GM12892 (cell line): ENCODE measurements at regions not wholly inside any gene's neighbourhood (a gene's known extent, or its start where the extent isn't known, plus 50 kb on each side); places are given as distances from the start of the nearest gene placed in this dataset.

Experiments
- DNase-seq: peaks from one replicate; pipeline ENCODE4 v3.0.0; 2011; ENCODE audit not compliant: insufficient read length
- FAIRE-seq: peaks from 2 replicates; lab custom pipeline; 2011; peaks lifted over from hg19 to GRCh38; lab: Jason Lieb, UNC
- POLR2A ChIP-seq: IDR thresholded peaks from 2 replicates; pipeline ENCODE4 v1.6.1; 2011; ENCODE audit warnings: low read depth, low read length, control low read depth
- POLR2AphosphoS5 ChIP-seq: IDR thresholded peaks from 2 replicates; pipeline ENCODE4 v1.6.1; 2011; ENCODE audit warnings: low read depth, low read length, control low read depth
- TAF1 ChIP-seq: IDR thresholded peaks from 2 replicates; pipeline ENCODE4 v1.6.1; 2011; ENCODE audit warnings: low read depth, mild to moderate bottlenecking, control low read depth, low read length, borderline replicate concordance

DNA sequence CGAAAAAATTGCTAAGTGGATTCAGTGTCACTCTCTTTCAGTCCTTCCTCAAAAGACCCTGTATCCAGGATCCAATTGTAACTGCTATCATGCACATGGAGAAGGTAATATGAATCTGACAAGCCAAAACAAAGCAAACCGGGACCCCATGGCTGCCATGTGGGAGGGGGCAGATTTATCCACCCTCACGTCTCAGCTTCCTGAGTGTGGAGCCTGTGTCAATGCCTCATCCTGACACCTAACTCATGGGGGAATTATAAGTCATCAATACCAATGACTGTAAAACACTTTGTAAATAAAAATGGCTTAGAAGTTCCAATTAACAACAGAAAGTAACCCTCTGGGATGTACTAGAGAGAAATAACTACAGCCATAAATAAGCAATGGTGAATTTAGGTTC, 174.1 kb upstream of the MCHR2 start:
- FAIRE-seq (no peak), DNase-seq (no peak)
- TF ChIP-seq POLR2A (no peak), POLR2AphosphoS5 (no peak), TAF1 (no peak)

DNA sequence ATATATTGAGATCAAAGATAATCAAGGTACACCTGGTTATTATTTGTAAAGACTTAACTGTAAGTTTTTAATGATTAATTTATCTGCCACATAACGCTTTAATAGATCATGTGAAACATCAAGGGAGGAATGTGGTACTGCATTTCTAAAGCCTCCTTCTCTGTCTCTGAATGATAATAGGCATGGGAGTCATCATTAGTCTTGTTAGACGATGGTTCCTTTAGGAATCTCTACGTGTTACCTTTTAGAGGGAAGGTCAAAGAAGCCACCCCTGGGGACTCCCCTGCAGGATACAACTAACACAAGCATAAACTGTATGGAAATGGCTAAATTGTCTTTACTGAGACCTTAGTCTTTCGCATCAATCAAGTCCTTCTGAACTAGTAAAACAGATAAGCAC, 173.6 kb upstream of the MCHR2 start:
- DNase-seq, result no peak
- TF ChIP-seq TAF1 (no peak), POLR2A (no peak), POLR2AphosphoS5 (no peak)
- no peak for FAIRE-seq

DNA sequence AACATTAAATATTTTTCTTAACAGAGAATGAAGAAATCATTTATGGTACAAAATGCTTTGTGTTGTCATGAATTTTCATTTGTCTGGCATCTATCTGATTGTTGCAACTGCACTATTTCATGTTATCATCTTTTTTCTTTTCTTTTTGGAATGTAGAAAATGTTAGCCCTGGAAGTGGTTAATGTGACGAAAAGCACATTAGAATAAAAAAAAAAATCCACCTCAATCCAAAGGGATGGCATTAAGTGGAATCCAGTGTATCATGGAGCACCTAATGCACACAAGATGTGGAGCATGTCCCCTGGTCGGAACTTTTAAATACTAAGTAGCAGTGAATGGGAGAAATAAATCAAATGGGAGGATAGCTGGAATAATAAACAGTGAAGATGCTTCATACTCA, 172.9 kb upstream of the MCHR2 start:
- TF ChIP-seq POLR2AphosphoS5 (no peak), TAF1 (no peak), POLR2A (no peak)
- no peak for FAIRE-seq

DNA sequence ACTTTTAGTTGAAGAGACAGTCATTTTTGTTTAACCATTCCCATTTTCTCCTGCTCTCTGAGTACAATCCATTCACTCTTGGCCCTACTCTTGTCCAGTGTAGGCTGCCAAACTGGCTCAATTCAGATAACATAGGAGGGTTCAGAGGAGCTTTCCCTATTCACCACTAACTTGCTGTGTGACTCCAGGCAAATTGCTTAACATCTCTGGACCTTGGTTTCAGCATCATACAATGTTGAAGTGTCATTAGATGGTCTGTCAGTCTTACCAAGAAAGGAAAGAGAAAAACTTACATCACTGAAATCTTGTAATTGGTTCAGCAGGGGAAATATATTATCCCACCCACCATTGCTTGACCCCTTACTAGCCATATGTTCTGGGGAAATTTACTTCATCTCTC, 171.4 kb upstream of the MCHR2 start:
- TF ChIP-seq POLR2AphosphoS5 (no peak), TAF1 (no peak), POLR2A (no peak)
- FAIRE-seq (no peak), DNase-seq (no peak)

More for the DNA sequence above, 172.9 kb upstream of the MCHR2 start:
- DNase-seq, result no peak

DNA sequence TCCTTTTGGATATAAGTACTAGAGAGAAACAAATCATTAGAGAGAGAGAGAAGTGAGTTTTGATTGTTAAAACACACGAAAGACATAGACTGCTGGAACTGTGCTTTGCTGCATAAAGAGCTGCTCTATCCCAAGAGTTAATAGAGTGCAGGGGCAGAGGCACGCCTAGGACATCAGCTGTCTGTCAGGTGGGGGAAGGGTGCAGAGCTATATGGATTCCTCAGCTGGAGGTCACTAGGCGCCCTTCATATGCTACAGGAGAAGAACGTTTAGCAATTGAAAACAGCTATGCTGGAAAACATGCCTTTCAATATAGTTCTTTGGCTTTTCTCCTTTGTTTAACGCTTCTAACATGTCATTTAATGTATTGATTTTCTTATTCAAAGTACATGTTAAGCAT, 169.0 kb upstream of the MCHR2 start:
- DNase-seq, result no peak
- no peak for TF ChIP-seq POLR2A
- TF ChIP-seq POLR2AphosphoS5, result no peak
- TF ChIP-seq TAF1, result no peak
- FAIRE-seq, result no peak

DNA sequence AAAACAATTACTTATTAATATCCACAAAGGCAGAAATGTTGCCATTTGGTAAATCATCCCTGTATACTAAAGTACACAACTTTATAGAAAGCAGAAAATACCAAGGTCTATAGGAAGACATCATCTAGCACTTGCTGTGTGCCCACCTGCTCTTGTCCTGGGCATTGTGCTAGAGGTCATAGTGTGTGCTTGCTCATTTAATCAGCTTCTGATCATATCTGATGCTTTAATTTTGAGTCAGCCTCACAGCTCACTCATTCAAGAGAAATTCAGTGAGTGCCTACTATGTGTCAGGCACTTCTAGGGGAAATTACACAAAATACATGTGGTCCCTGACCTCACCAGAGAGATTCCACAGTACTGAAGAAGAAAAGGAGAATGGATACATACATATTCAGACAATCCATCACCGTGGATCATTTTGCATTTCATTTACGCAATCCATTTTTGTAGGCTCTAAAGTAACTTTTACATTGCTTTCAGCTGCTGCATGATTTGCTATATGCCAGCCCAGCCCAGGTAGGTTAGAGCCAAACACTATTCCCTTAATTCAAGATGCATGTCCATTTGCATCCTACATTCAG, 167.9 kb upstream of the MCHR2 start:
- FAIRE-seq (no peak), DNase-seq (no peak)
- TF ChIP-seq POLR2AphosphoS5 (no peak), POLR2A (no peak), TAF1 (no peak)

DNA sequence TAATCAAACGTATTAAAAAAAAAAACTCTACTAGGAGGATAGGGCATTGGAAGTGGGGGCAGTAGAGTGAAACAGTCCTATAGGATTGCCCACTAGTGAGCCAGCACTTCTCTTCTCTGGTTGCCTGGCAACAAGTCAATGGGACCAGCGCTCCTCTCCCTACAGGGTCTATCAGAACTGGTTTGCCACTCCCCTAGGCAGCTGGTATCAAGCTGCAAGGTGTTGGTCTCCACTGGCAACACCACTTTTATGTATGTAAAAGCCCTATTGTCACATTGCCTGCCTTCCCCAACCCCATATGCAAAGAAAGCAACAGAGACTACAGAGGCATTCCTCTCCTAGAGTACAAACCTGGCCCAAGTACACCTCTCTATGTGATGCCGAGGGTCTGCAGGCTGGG, 166.9 kb upstream of the MCHR2 start:
- DNase-seq (no peak), FAIRE-seq (no peak)
- TF ChIP-seq POLR2AphosphoS5, result no peak
- TF ChIP-seq POLR2A, result no peak
- TF ChIP-seq TAF1, result no peak

DNA sequence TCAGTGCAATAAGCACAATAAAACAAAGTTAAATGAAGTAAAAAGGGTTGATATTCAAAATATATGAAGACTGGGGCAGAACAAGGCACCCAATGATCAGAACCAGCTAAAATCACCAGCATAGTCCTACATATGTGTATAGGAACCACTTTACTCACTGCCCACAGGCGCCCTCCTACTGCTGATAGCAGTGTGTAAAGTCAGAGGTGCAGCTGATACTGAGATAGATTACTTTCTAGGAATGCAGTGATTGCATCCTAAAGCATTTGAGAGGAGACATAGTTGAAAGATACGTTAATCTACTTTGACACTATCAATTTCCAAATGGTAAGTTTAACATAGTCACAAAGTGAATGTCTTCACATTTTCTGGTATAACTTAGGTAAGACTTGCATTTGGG, 161.1 kb upstream of the MCHR2 start:
- FAIRE-seq (no peak), DNase-seq (no peak)
- TF ChIP-seq TAF1, result no peak
- no peak for TF ChIP-seq POLR2AphosphoS5
- TF ChIP-seq POLR2A, result no peak

DNA sequence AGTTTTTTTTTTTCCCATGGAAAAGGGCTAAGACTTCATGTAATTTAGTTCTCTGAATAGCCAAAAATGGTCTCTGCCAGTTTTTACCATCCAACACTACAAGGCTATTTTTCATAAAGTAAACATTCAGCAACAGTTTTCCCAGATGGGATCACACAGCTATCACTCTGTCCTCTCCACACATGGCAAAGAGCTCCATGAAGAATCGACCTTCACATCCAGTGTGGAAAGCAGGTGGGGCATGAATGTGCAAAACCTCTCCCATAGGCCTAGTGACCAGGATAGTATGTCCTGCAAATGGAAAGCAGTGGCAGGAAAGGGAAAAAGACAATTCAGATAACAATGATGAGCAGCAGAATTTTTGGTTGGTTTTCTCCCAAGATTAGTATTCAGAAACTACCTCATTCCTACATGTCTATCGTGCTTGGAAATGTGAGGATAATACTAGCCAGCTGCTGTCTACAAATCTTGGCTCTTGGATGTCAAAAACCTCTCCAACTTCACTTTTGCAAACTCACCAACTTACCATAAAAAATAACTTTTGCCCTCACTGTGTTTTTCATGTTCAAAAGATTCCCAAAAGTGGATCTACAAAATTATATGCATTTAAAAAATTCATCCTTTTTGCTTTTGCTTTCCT, 159.7 kb upstream of the MCHR2 start:
- no peak for TF ChIP-seq POLR2A
- TF ChIP-seq TAF1, result no peak
- no peak for TF ChIP-seq POLR2AphosphoS5
- DNase-seq, result no peak
- FAIRE-seq, result peak; percentile 24

DNA sequence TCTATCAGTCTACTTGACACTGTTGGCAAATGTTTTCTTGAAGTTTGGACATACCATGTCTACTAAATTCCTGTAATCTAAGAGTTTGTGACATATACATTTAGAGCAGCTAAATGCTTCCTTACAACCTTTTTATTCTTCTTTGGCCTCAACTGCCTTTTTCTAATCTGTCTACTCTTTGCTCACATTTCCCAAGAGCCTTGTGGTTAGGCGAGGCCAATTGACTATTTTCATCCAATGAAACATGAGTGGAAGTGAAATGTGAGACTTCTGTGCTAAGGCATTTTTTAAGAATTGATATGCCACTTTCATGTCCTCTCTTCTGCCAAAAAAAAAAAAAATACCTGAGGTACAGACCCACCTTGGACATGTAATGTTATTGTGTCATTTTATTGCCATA, 158.2 kb upstream of the MCHR2 start:
- TF ChIP-seq TAF1 (no peak), POLR2AphosphoS5 (no peak), POLR2A (no peak)
- FAIRE-seq, result no peak
- no peak for DNase-seq

DNA sequence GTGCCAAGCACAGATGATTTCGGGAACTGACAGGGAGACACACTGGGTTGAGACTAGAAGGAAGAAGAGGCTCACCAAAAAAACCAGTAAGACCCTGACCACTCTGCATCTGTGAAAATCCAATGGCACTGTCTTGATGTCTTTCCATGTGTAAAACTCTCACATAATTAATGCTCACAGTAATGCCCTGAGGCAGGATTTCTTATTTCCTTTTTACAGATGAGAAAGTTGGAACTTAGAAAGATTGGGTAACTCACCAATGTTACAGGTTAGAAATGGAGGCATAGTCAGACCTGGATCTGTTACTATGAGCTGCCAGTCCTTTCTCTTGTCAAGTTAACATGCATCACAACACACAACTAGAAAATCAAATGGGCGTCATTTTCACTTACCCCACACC, 151.0 kb upstream of the MCHR2 start:
- FAIRE-seq (no peak), DNase-seq (no peak)
- no peak for TF ChIP-seq POLR2AphosphoS5
- TF ChIP-seq TAF1, result no peak
- TF ChIP-seq POLR2A, result no peak
